H1 (cell line): ENCODE measurements at regions not wholly inside any gene's neighbourhood (a gene's known extent, or its start where the extent isn't known, plus 50 kb on each side); places are given as distances from the start of the nearest gene placed in this dataset.
A peak's percentile ranks its signal among the peaks of the same experiment; 100 is the strongest.

Experiments used
- CTCF ChIA-PET: fragments of 300-600 bp; sonication (Branson Sonifier 250); formaldehyde crosslinking; loops from one replicate; lab custom pipeline; 2021; ENCODE audit not compliant: partially characterized antibody; lab: Charles Lee
- POLR2A ChIA-PET: fragments of 300-600 bp; sonication (Branson Sonifier 250); formaldehyde crosslinking; loops from one replicate; lab custom pipeline; 2021; ENCODE audit warnings: inconsistent platforms; ENCODE audit not compliant: partially characterized antibody; lab: Charles Lee
- DNase-seq, 2 experiments: peaks; one replicate each; pipeline versions ENCODE4 v3.0.0 to v3.0.0-alpha.2; 2010 to 2022; ENCODE audit warnings: low spot score in 2 of 2, low read depth in 1 of 2, mixed read lengths in 1 of 2
- FAIRE-seq: peaks from 2 replicates; lab custom pipeline; 2011; peaks lifted over from hg19 to GRCh38; lab: Jason Lieb, UNC
- H2AFZ ChIP-seq: 2 replicates; pipeline ENCODE4 v1.8.1; 2012; ENCODE audit warnings: low read length, inconsistent platforms
- H2AK5ac ChIP-seq: 2 replicates; pipeline ENCODE4 v1.6.1; 2013; ENCODE audit warnings: low read depth, low read length
- H2BK120ac ChIP-seq: replicated peaks from 2 replicates; pipeline ENCODE3; 2013; ENCODE audit warnings: low read depth, low read length, inconsistent platforms
- H2BK12ac ChIP-seq: 2 replicates; pipeline ENCODE4 v1.6.1; 2013; ENCODE audit warnings: low read depth, low read length
- H2BK15ac ChIP-seq: 2 replicates; pipeline ENCODE4 v1.6.1; 2013; ENCODE audit warnings: low read length
- H2BK20ac ChIP-seq: 2 replicates; pipeline ENCODE4 v1.6.1; 2013; ENCODE audit warnings: low read length
- H2BK5ac ChIP-seq: 2 replicates; pipeline ENCODE4 v1.6.1; 2013; ENCODE audit warnings: low read depth, low read length
- H3K14ac ChIP-seq: 2 replicates; pipeline ENCODE4 v1.6.1; 2013; ENCODE audit warnings: inconsistent platforms; ENCODE audit not compliant: insufficient read length
- H3K18ac ChIP-seq: 2 replicates; pipeline ENCODE4 v1.6.1; 2013; ENCODE audit warnings: low read length; ENCODE audit errors: extremely low read depth
- H3K23ac ChIP-seq: 2 replicates; pipeline ENCODE4 v1.6.1; 2013; ENCODE audit warnings: inconsistent platforms; ENCODE audit not compliant: insufficient read length
- H3K23me2 ChIP-seq: 2 replicates; pipeline ENCODE4 v1.6.1; 2013; ENCODE audit warnings: low read depth, low read length
- H3K27ac ChIP-seq: 2 replicates; pipeline ENCODE4 v1.6.1; 2011; ENCODE audit warnings: low read depth, low read length, inconsistent platforms
- H3K27me3 ChIP-seq, 4 experiments: replicated peaks in 1 of 4; 1 replicate in 1 of 4; 2 replicates in 3 of 4; pipeline versions ENCODE4 v1.6.1 to v1.8.1; 2011 to 2013; ENCODE audit warnings: low read length in 3 of 4, mild to moderate bottlenecking in 3 of 4, inconsistent platforms in 2 of 4, mixed read lengths in 2 of 4, moderate library complexity in 1 of 4; ENCODE audit not compliant: control insufficient read depth in 3 of 4, insufficient read depth in 3 of 4; ENCODE audit errors: extremely low read depth in 1 of 4
- H3K36me3 ChIP-seq, 4 experiments: 2 replicates each; pipeline versions ENCODE4 v1.6.1 to v1.8.1; 2011 to 2013; ENCODE audit warnings: mild to moderate bottlenecking in 4 of 4, low read length in 3 of 4, moderate library complexity in 2 of 4, control low read depth in 1 of 4, inconsistent platforms in 1 of 4; ENCODE audit not compliant: insufficient read depth in 4 of 4, control insufficient read depth in 2 of 4
- H3K4ac ChIP-seq: replicated peaks from 2 replicates; pipeline ENCODE3; 2013; ENCODE audit warnings: low read length, low read depth, mixed read lengths, inconsistent platforms; ENCODE audit not compliant: insufficient read length
- H3K4me1 ChIP-seq, 4 experiments: replicated peaks in 1 of 4; 1 replicate in 1 of 4; 2 replicates in 3 of 4; pipeline versions ENCODE4 v1.6.1 to v1.8.1; 2011 to 2013; ENCODE audit warnings: low read length in 3 of 4, inconsistent platforms in 2 of 4, mixed read lengths in 1 of 4; ENCODE audit not compliant: insufficient read depth in 4 of 4, control insufficient read depth in 3 of 4
- H3K4me2 ChIP-seq, 2 experiments: 2 replicates each; pipeline versions ENCODE4 v1.6.1 to v1.8.1; 2011 to 2013; ENCODE audit warnings: low read depth in 2 of 2, low read length in 2 of 2, control low read depth in 1 of 2, inconsistent platforms in 1 of 2, mild to moderate bottlenecking in 1 of 2; ENCODE audit not compliant: insufficient read depth in 1 of 2
- H3K4me3 ChIP-seq, 4 experiments: fragments of 200-600, 300-600 bp in 1 of 4; sonication (generic), shearing (Covaris generic), sonication (Bioruptor Twin) in 1 of 4; 2 replicates each; pipeline versions ENCODE4 v1.5.1 to v1.8.1; 2011 to 2016; ENCODE audit warnings: low read length in 4 of 4, low read depth in 3 of 4, control low read depth in 2 of 4, inconsistent platforms in 2 of 4, mild to moderate bottlenecking in 2 of 4, mixed read lengths in 1 of 4, moderate library complexity in 1 of 4; ENCODE audit not compliant: insufficient read depth in 2 of 4; ENCODE audit errors: extremely low read depth in 1 of 4
- H3K56ac ChIP-seq: replicated peaks from 2 replicates; pipeline ENCODE3; 2013; ENCODE audit warnings: low read depth, mild to moderate bottlenecking, mixed read lengths, low read length, inconsistent platforms; ENCODE audit not compliant: insufficient read length
- H3K79me1 ChIP-seq: 2 replicates; pipeline ENCODE4 v1.6.1; 2013; ENCODE audit warnings: low read depth, low read length, control low read depth
- H3K79me2 ChIP-seq, 2 experiments: 2 replicates each; pipeline versions ENCODE4 v1.6.1 to v1.8.1; 2012 to 2013; ENCODE audit warnings: low read length in 2 of 2, mild to moderate bottlenecking in 2 of 2, inconsistent platforms in 1 of 2; ENCODE audit not compliant: insufficient read depth in 2 of 2, control insufficient read depth in 1 of 2
- H3K9ac ChIP-seq, 4 experiments: replicated peaks in 1 of 4; 1 replicate in 1 of 4; 2 replicates in 3 of 4; pipeline versions ENCODE4 v1.6.1 to v1.8.1; 2011 to 2013; ENCODE audit warnings: low read depth in 3 of 4, low read length in 3 of 4, control low read depth in 2 of 4, mild to moderate bottlenecking in 2 of 4, moderate library complexity in 2 of 4, inconsistent platforms in 1 of 4; ENCODE audit errors: extremely low read depth in 1 of 4
- H3K9me3 ChIP-seq, 2 experiments: 2 replicates each; pipeline versions ENCODE4 v1.6.1 to v1.8.1; 2012 to 2013; ENCODE audit warnings: mild to moderate bottlenecking in 2 of 2, moderate library complexity in 2 of 2, control low read depth in 1 of 2, inconsistent platforms in 1 of 2, low read depth in 1 of 2, low read length in 1 of 2, mixed read lengths in 1 of 2; ENCODE audit not compliant: insufficient read depth in 2 of 2
- H4K20me1 ChIP-seq, 2 experiments: replicated peaks in 1 of 2; 2 replicates each; pipeline versions ENCODE3 to v1.8.1; 2011 to 2013; ENCODE audit warnings: inconsistent platforms in 2 of 2, low read length in 2 of 2, mild to moderate bottlenecking in 1 of 2; ENCODE audit not compliant: insufficient read depth in 2 of 2, control insufficient read depth in 1 of 2
- H4K5ac ChIP-seq: 2 replicates; pipeline ENCODE4 v1.6.1; 2013; ENCODE audit warnings: low read length, low read depth, mixed read lengths, inconsistent platforms; ENCODE audit not compliant: insufficient read length
- H4K8ac ChIP-seq: 2 replicates; pipeline ENCODE4 v1.8.0; 2013; ENCODE audit warnings: mild to moderate bottlenecking, moderate library complexity, low read length, inconsistent platforms; ENCODE audit not compliant: insufficient read depth; ENCODE audit errors: extremely low read depth
- H4K91ac ChIP-seq: replicated peaks from 2 replicates; pipeline ENCODE3; 2013; ENCODE audit warnings: low read length, mixed read lengths, inconsistent platforms; ENCODE audit not compliant: insufficient read length
- ATF2 ChIP-seq: IDR thresholded peaks from 2 replicates; pipeline ENCODE4 v1.6.1; 2012; ENCODE audit warnings: low read length, inconsistent platforms
- CBX5 ChIP-seq: fragments of 300-800, 300-1000 bp; sonication (generic); IDR thresholded peaks from 2 replicates; pipeline ENCODE4 v1.7.1; 2016; ENCODE audit warnings: antibody characterized with exemption, low read length, low read depth
- SP1 ChIP-seq: IDR thresholded peaks from 2 replicates; pipeline ENCODE4 v1.6.1; 2011; ENCODE audit warnings: low read depth, low read length
- SRF ChIP-seq: IDR thresholded peaks from 2 replicates; pipeline ENCODE4 v1.6.1; 2011; ENCODE audit warnings: mild to moderate bottlenecking, low read depth, low read length, moderate library complexity
- TAF7 ChIP-seq: optimal IDR thresholded peaks from 2 replicates; pipeline ENCODE3; 2011; ENCODE audit warnings: low read depth, mild to moderate bottlenecking, inconsistent platforms, low read length, moderate library complexity, borderline replicate concordance
- TBP ChIP-seq: IDR thresholded peaks from 2 replicates; pipeline ENCODE4 v1.6.1; 2011; ENCODE audit warnings: low read depth, low read length, improper control_type of control experiment
- ZNF274 ChIP-seq: IDR thresholded peaks from 2 replicates; pipeline ENCODE4 v1.7.0; 2012; ENCODE audit warnings: low read length, borderline replicate concordance; ENCODE audit errors: extremely low read depth
- WGBS, 2 experiments: shearing (Covaris generic) in 1 of 2; methylation state at CpG; one replicate each; pipeline versions ENCODE4 v1.1.6 to v1.1.7; 2013 to 2015; ENCODE audit warnings: low lambda C conversion rate in 2 of 2, mixed read lengths in 2 of 2, inconsistent platforms in 1 of 2, low coverage in 1 of 2, missing lambda C conversion rate in 1 of 2; ENCODE audit not compliant: insufficient replicate concordance in 2 of 2, insufficient coverage in 1 of 2, insufficient read length in 1 of 2; ENCODE audit errors: extremely low coverage in 1 of 2, missing lambda C conversion rate in 1 of 2; 5-methylcytosine and 5-hydroxymethylcytosine counted together

GRCh38 chr3:74442068-74442467 lies 172.4 kb downstream of the CNTN3 start:
- Histone ChIP-seq H3K14ac (no peak overlapping the region), H3K9me3 (no peaks in the 10 kb centered on the region), H2AK5ac (no peak overlapping the region), H4K8ac (no peak overlapping the region), H3K4me3 (no peak overlapping the region), H2AFZ (no peak overlapping the region), H3K56ac (peak overlapping the region; percentile 12), H2BK15ac (no peak overlapping the region), H3K79me1 (no peaks in the 10 kb centered on the region), H3K36me3 (no peaks in the 10 kb centered on the region), H2BK120ac (no peak overlapping the region), H4K5ac (no peak overlapping the region), H3K9ac (no peak overlapping the region), H4K91ac (no peak overlapping the region)
- no peak for DNase-seq
- no peak for TF ChIP-seq TBP
- TF ChIP-seq SRF = no peak
- TF ChIP-seq ATF2 = no peak
- no peak for TF ChIP-seq ZNF274
- no peak for TF ChIP-seq SP1
- no peak for TF ChIP-seq TAF7
- TF ChIP-seq CBX5 = no peak
- TF ChIP-seq, all 59 proteins: peak for 0
- Histone ChIP-seq H2BK5ac (no peak overlapping the region), H3K4ac (no peak overlapping the region), H3K79me2 (no peaks in the 10 kb centered on the region), H3K23ac (no peak overlapping the region), H4K20me1 (no peaks in the 10 kb centered on the region), H3K4me2 (no peak overlapping the region), H3K4me1 (no peaks in the 10 kb centered on the region), H3K18ac (no peak overlapping the region), H2BK20ac (no peak overlapping the region), H2BK12ac (no peak overlapping the region), H3K27ac (no peak overlapping the region), H3K27me3 (peaks cover 0 to under 1% (median 0%) of the 10 kb centered on the region in 4 experiments; a peak in 1 of 7 replicates), H3K23me2 (no peaks in the 10 kb centered on the region)
- 94% methylated on average over 2 of the region's 2 CpGs; no CpG with 5 or more reads in 1 of the 2 experiments for WGBS, 2 experiments
- CTCF ChIA-PET = interaction anchor here (0.6 kb wide), 1 partner anchor 386 kb away, joined by 3 read pairs; no protein-coding TSS in a partner anchor
- FAIRE-seq = no peak
- POLR2A ChIA-PET = no interaction called here
